Gastrocnemius medialis (tissue), 4 donors: ENCODE measurements at regions not wholly inside any gene's neighbourhood (a gene's known extent, or its start where the extent isn't known, plus 50 kb on each side); places are given as distances from the start of the nearest gene placed in this dataset.

ENCODE experiments used
- ATAC-seq, 2 donors: fragments of 150-250 bp; one replicate each; pipeline ENCODE4 v1.9.1; 2016
- DNase-seq, 2 donors: peaks; one replicate each; pipeline ENCODE4 v3.0.0-alpha.2; 2019
- H3K27ac ChIP-seq, 4 donors: fragments of 200-600 bp; sonication (generic); 1 replicate in 1 of 4; 2 replicates in 3 of 4; pipeline ENCODE4 v1.5.1; 2016 to 2018; ENCODE audit warnings: mild to moderate bottlenecking in 2 of 4, moderate library complexity in 1 of 4
- H3K27me3 ChIP-seq, 3 donors: fragments of 200-600 bp; sonication (generic) in 2 of 3; 1 replicate in 1 of 3; 2 replicates in 2 of 3; pipeline versions ENCODE4 v1.5.1 to v1.6.0; 2016 to 2019; ENCODE audit warnings: mild to moderate bottlenecking in 1 of 3, moderate library complexity in 1 of 3
- H3K36me3 ChIP-seq, 2 donors: fragments of 200-600 bp; sonication (generic) in 1 of 2; one replicate each; pipeline ENCODE4 v1.5.1; 2017 to 2018
- H3K4me1 ChIP-seq, 2 donors: fragments of 200-600 bp; sonication (generic) in 1 of 2; one replicate each; pipeline ENCODE4 v1.5.1; 2016 to 2017; ENCODE audit warnings: mild to moderate bottlenecking in 2 of 2
- H3K4me3 ChIP-seq, 4 donors: fragments of 200-600 bp; sonication (generic) in 3 of 4; 1 replicate in 1 of 4; 2 replicates in 3 of 4; pipeline ENCODE4 v1.5.1; 2016 to 2019; ENCODE audit warnings: mild to moderate bottlenecking in 2 of 4
- H3K9me3 ChIP-seq, 3 donors: fragments of 200-600 bp; sonication (generic) in 2 of 3; 1 replicate in 1 of 3; 2 replicates in 2 of 3; pipeline ENCODE4 v1.5.1; 2016 to 2019
- POLR2A ChIP-seq, 2 donors: fragments of 450-650 bp; IDR thresholded peaks; one replicate each; pipeline ENCODE4 v1.6.1; 2017; ENCODE audit warnings: antibody characterized with exemption in 2 of 2, mild to moderate bottlenecking in 2 of 2, moderate library complexity in 2 of 2
- in situ Hi-C, 4 donors: fragments of 200-750 bp; cut with MboI; loops; one replicate each; pipeline versions ENCODE4 v1.15.0 to v1.8.0; 2017; ENCODE audit warnings: low sequenced_read_pairs in 4 of 4
- intact Hi-C: fragments of 100-400 bp; cut with DNase I; formaldehyde crosslinking; loops from one replicate; pipeline ENCODE4 v1.15.1; 2023; ENCODE audit warnings: low total_unique reads
- TF ChIP-seq, protein P1 (sequence below), 5 experiments: fragments of 450-650 bp in 3 of 5; fragments of 200-600 bp in 2 of 5; sonication (generic) in 2 of 5; IDR thresholded peaks in 4 of 5; conservative IDR thresholded peaks in 1 of 5; 1 replicate in 4 of 5; 2 replicates in 1 of 5; pipeline ENCODE4 v1.5.1; 2016 to 2019; ENCODE audit warnings: antibody characterized with exemption in 5 of 5, mild to moderate bottlenecking in 3 of 5, moderate library complexity in 3 of 5

GRCh38 chr5:52648726-52649125 lies 139.0 kb upstream of the ITGA1 start:
- no peak for TF ChIP-seq POLR2A (IDR thresholded peaks at IDR 0.05)
- TF ChIP-seq, protein P1, sequence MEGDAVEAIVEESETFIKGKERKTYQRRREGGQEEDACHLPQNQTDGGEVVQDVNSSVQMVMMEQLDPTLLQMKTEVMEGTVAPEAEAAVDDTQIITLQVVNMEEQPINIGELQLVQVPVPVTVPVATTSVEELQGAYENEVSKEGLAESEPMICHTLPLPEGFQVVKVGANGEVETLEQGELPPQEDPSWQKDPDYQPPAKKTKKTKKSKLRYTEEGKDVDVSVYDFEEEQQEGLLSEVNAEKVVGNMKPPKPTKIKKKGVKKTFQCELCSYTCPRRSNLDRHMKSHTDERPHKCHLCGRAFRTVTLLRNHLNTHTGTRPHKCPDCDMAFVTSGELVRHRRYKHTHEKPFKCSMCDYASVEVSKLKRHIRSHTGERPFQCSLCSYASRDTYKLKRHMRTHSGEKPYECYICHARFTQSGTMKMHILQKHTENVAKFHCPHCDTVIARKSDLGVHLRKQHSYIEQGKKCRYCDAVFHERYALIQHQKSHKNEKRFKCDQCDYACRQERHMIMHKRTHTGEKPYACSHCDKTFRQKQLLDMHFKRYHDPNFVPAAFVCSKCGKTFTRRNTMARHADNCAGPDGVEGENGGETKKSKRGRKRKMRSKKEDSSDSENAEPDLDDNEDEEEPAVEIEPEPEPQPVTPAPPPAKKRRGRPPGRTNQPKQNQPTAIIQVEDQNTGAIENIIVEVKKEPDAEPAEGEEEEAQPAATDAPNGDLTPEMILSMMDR (IDR thresholded peaks at IDR 0.05 in 4 of 5, conservative IDR thresholded peaks at IDR 0.05 in 1 of 5): no peak
- Histone ChIP-seq H3K9me3 (no peaks in the 10 kb centered on the region), H3K27ac (no peak overlapping the region), H3K4me3 (no peak overlapping the region), H3K4me1 (no peaks in the 10 kb centered on the region), H3K27me3 (no peaks in the 10 kb centered on the region), H3K36me3 (no peaks in the 10 kb centered on the region)
- intact Hi-C loops (no loop called here), in situ Hi-C loops (no loop called here)
- DNase-seq (no peak), ATAC-seq (no peak)

DNA sequence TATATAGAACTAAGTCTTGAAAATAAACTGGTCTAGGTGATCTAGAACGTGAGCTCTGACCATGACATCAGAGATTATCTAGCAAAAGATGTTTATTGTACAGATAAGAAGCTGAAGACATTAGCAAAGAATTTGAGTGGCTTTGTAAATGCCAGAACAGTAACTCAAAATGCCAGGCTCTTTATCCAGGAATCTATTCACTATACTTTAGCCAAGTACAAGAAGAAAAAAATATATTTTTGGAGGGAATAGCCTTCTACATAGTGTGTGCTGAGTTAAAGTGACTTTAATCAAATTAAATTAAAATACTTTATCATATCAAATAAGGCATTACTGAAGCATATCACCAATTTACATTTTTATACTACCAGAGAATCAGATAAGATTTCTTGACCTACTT lies 132.6 kb upstream of the ITGA1 start:
- no peak for TF ChIP-seq POLR2A (IDR thresholded peaks at IDR 0.05)
- TF ChIP-seq, protein P1 (IDR thresholded peaks at IDR 0.05 in 4 of 5, conservative IDR thresholded peaks at IDR 0.05 in 1 of 5): no peak
- no peaks in the 10 kb centered on the region for H3K9me3 ChIP-seq
- ATAC-seq: no peak
- no peaks in the 10 kb centered on the region for H3K27me3 ChIP-seq
- no peak for DNase-seq
- in situ Hi-C loops: loop anchor here in 2 of 4 donors (10.0 to 25.0 kb wide), 2 partner anchors 1680 to 1693 kb away; no protein-coding TSS in a partner anchor
- intact Hi-C loops: no loop called here
- H3K27ac ChIP-seq: no peak overlapping the region
- H3K36me3 ChIP-seq: no peaks in the 10 kb centered on the region
- H3K4me1 ChIP-seq: no peaks in the 10 kb centered on the region
- H3K4me3 ChIP-seq: no peak overlapping the region

- H3K27me3 ChIP-seq: no peaks in the 10 kb centered on the region
- DNase-seq (no peak), ATAC-seq (no peak)
- intact Hi-C loops (no loop called here), in situ Hi-C loops (loop anchor here in 2 of 4 donors (10.0 to 25.0 kb wide), 2 partner anchors 1682 to 1694 kb away; no protein-coding TSS in a partner anchor)
- no peaks in the 10 kb centered on the region for H3K9me3 ChIP-seq
- H3K4me1 ChIP-seq: no peaks in the 10 kb centered on the region
- H3K27ac ChIP-seq: no peak overlapping the region
- H3K36me3 ChIP-seq: no peaks in the 10 kb centered on the region
- no peak overlapping the region for H3K4me3 ChIP-seq
- TF ChIP-seq, protein P1 (IDR thresholded peaks at IDR 0.05 in 4 of 5, conservative IDR thresholded peaks at IDR 0.05 in 1 of 5): no peak
- TF ChIP-seq POLR2A (IDR thresholded peaks at IDR 0.05): no peak
Measured at GRCh38 chr5:52656569-52657246, 131.0 kb upstream of the ITGA1 start.

- DNase-seq: no peak
- no peak overlapping the region for H3K27ac ChIP-seq
- intact Hi-C loops (no loop called here), in situ Hi-C loops (loop anchor here in 2 of 4 donors (10.0 to 25.0 kb wide), 2 partner anchors 1682 to 1695 kb away; no protein-coding TSS in a partner anchor)
- H3K27me3 ChIP-seq: no peaks in the 10 kb centered on the region
- no peak for ATAC-seq
- no peak overlapping the region for H3K4me3 ChIP-seq
- H3K36me3 ChIP-seq: no peaks in the 10 kb centered on the region
- TF ChIP-seq POLR2A (IDR thresholded peaks at IDR 0.05): no peak
- TF ChIP-seq, protein P1 (IDR thresholded peaks at IDR 0.05 in 4 of 5, conservative IDR thresholded peaks at IDR 0.05 in 1 of 5): peak in 4 of 5 experiments; percentile 32 to 62 (median 42)
- no peaks in the 10 kb centered on the region for H3K4me1 ChIP-seq
- H3K9me3 ChIP-seq: no peaks in the 10 kb centered on the region
Measured at GRCh38 chr5:52657247-52657645, 130.5 kb upstream of the ITGA1 start.
